Activated T-helper 1 cell treated with anti-CD3 and anti-CD28 coated beads, Interleukin-12 subunit alpha, Interleukin-12 subunit beta, Interleukin-2, Interleukin-4 antibody, amounts not matched to agents 30 ng/mL and 10 ng/mL and 1 ng/mL, durations not matched to agents 14 hours and 24 hours and 36 hours (primary cell): ENCODE measurements at regions not wholly inside any gene's neighbourhood (a gene's known extent, or its start where the extent isn't known, plus 50 kb on each side); places are given as distances from the start of the nearest gene placed in this dataset.
A peak's percentile ranks its signal among the peaks of the same experiment; 100 is the strongest.

Experiments used
- DNase-seq: peaks from one replicate; pipeline ENCODE4 v3.0.0; 2021; ENCODE audit warnings: low spot score
- H3K27ac Mint-ChIP-seq: one replicate; pipeline ENCODE4 v1.8.0; 2021; ENCODE audit warnings: mild to moderate bottlenecking, mixed read lengths
- H3K27me3 Mint-ChIP-seq: one replicate; pipeline ENCODE4 v1.8.0; 2022; ENCODE audit warnings: mild to moderate bottlenecking, moderate library complexity, mixed read lengths; ENCODE audit not compliant: insufficient read depth
- H3K36me3 Mint-ChIP-seq: one replicate; pipeline ENCODE4 v1.8.0; 2021; ENCODE audit warnings: low read depth, mixed read lengths
- H3K4me1 Mint-ChIP-seq: one replicate; pipeline ENCODE4 v1.8.0; 2021; ENCODE audit warnings: low read depth, mixed read lengths
- H3K4me3 Mint-ChIP-seq: one replicate; pipeline ENCODE4 v1.8.0; 2021; ENCODE audit warnings: mild to moderate bottlenecking, moderate library complexity, mixed read lengths
- H3K9me3 Mint-ChIP-seq: one replicate; pipeline ENCODE4 v1.8.0; 2021; ENCODE audit warnings: mixed read lengths
- intact Hi-C: fragments of 100-400 bp; cut with micrococcal nuclease; formaldehyde crosslinking; loops from one replicate; pipeline ENCODE4 v1.15.1; 2024

GRCh38 chr6:158249340-158249836, 62.9 kb upstream of the TULP4 start:
- no peaks in the 10 kb centered on the region for H3K27me3 Mint-ChIP-seq
- no peak overlapping the region for H3K4me3 Mint-ChIP-seq
- no peak for DNase-seq
- H3K9me3 Mint-ChIP-seq, result no peaks in the 10 kb centered on the region
- intact Hi-C loops, result no loop called here
- H3K27ac Mint-ChIP-seq, result no peak overlapping the region
- peaks cover 7% of the 10 kb centered on the region for H3K36me3 Mint-ChIP-seq
- no peaks in the 10 kb centered on the region for H3K4me1 Mint-ChIP-seq

GRCh38 chr6:158251565-158251964, 60.7 kb upstream of the TULP4 start:
- no peak overlapping the region for H3K4me3 Mint-ChIP-seq
- intact Hi-C loops, result no loop called here
- no peak overlapping the region for H3K27ac Mint-ChIP-seq
- no peaks in the 10 kb centered on the region for H3K9me3 Mint-ChIP-seq
- peaks cover 7% of the 10 kb centered on the region for H3K36me3 Mint-ChIP-seq
- peaks cover 16% of the 10 kb centered on the region for H3K4me1 Mint-ChIP-seq
- DNase-seq, result no peak
- no peaks in the 10 kb centered on the region for H3K27me3 Mint-ChIP-seq

- Mint-ChIP-seq H3K27me3 (no peaks in the 10 kb centered on the region), H3K4me3 (no peak overlapping the region), H3K9me3 (no peaks in the 10 kb centered on the region), H3K36me3 (peaks cover 3% of the 10 kb centered on the region), H3K4me1 (peaks cover 33% of the 10 kb centered on the region), H3K27ac (no peak overlapping the region)
- intact Hi-C loops, result no loop called here
- no peak for DNase-seq
Observed at GRCh38 chr6:158253248-158253647, 59.0 kb upstream of the TULP4 start.

GRCh38 chr6:158255275-158255988, 56.8 kb upstream of the TULP4 start:
- peaks cover 33% of the 10 kb centered on the region for H3K4me1 Mint-ChIP-seq
- intact Hi-C loops, result no loop called here
- H3K27me3 Mint-ChIP-seq, result no peaks in the 10 kb centered on the region
- no peak overlapping the region for H3K27ac Mint-ChIP-seq
- H3K36me3 Mint-ChIP-seq, result peaks cover 6% of the 10 kb centered on the region
- no peak overlapping the region for H3K4me3 Mint-ChIP-seq
- DNase-seq, result no peak
- no peaks in the 10 kb centered on the region for H3K9me3 Mint-ChIP-seq

- Mint-ChIP-seq H3K9me3 (no peaks in the 10 kb centered on the region), H3K4me3 (no peak overlapping the region), H3K36me3 (peaks cover 6% of the 10 kb centered on the region), H3K4me1 (peaks cover 33% of the 10 kb centered on the region), H3K27ac (no peak overlapping the region), H3K27me3 (no peaks in the 10 kb centered on the region)
- DNase-seq, result no peak
- intact Hi-C loops, result no loop called here
Observed at GRCh38 chr6:158255989-158256601, 56.2 kb upstream of the TULP4 start.

GRCh38 chr6:158256746-158257424, 55.4 kb upstream of the TULP4 start:
- Mint-ChIP-seq H3K4me1 (peaks cover 41% of the 10 kb centered on the region), H3K9me3 (no peaks in the 10 kb centered on the region), H3K27me3 (no peaks in the 10 kb centered on the region), H3K36me3 (peaks cover 6% of the 10 kb centered on the region), H3K4me3 (no peak overlapping the region), H3K27ac (peak overlapping the region; percentile 31)
- DNase-seq, result no peak
- intact Hi-C loops, result no loop called here

- Mint-ChIP-seq H3K4me3 (no peak overlapping the region), H3K27ac (no peak overlapping the region), H3K27me3 (no peaks in the 10 kb centered on the region), H3K9me3 (no peaks in the 10 kb centered on the region), H3K4me1 (peaks cover 46% of the 10 kb centered on the region), H3K36me3 (peaks cover 6% of the 10 kb centered on the region)
- DNase-seq, result no peak
- intact Hi-C loops, result no loop called here
Observed at GRCh38 chr6:158257425-158257759, 54.9 kb upstream of the TULP4 start.

GRCh38 chr6:158257781-158258180, 54.5 kb upstream of the TULP4 start:
- H3K4me3 Mint-ChIP-seq, result no peak overlapping the region
- no peaks in the 10 kb centered on the region for H3K9me3 Mint-ChIP-seq
- H3K4me1 Mint-ChIP-seq, result peaks cover 50% of the 10 kb centered on the region
- H3K27me3 Mint-ChIP-seq, result no peaks in the 10 kb centered on the region
- DNase-seq, result no peak
- H3K36me3 Mint-ChIP-seq, result peaks cover 6% of the 10 kb centered on the region
- no peak overlapping the region for H3K27ac Mint-ChIP-seq
- intact Hi-C loops, result no loop called here

GRCh38 chr6:158259136-158259535, 53.1 kb upstream of the TULP4 start:
- no peaks in the 10 kb centered on the region for H3K9me3 Mint-ChIP-seq
- H3K4me3 Mint-ChIP-seq, result no peak overlapping the region
- H3K4me1 Mint-ChIP-seq, result peaks cover 52% of the 10 kb centered on the region
- intact Hi-C loops, result no loop called here
- H3K27me3 Mint-ChIP-seq, result no peaks in the 10 kb centered on the region
- H3K36me3 Mint-ChIP-seq, result peaks cover 4% of the 10 kb centered on the region
- no peak for DNase-seq
- no peak overlapping the region for H3K27ac Mint-ChIP-seq

GRCh38 chr6:158259845-158260244, 52.4 kb upstream of the TULP4 start:
- no peak for DNase-seq
- Mint-ChIP-seq H3K27me3 (no peaks in the 10 kb centered on the region), H3K4me1 (peaks cover 52% of the 10 kb centered on the region), H3K36me3 (peaks cover 4% of the 10 kb centered on the region), H3K9me3 (no peaks in the 10 kb centered on the region), H3K27ac (no peak overlapping the region), H3K4me3 (no peak overlapping the region)
- intact Hi-C loops, result no loop called here

- Mint-ChIP-seq H3K36me3 (peaks cover 7% of the 10 kb centered on the region), H3K9me3 (no peaks in the 10 kb centered on the region), H3K27ac (no peak overlapping the region), H3K27me3 (no peaks in the 10 kb centered on the region), H3K4me3 (no peak overlapping the region), H3K4me1 (peaks cover 31% of the 10 kb centered on the region)
- DNase-seq, result no peak
- intact Hi-C loops, result no loop called here
Observed at GRCh38 chr6:158262082-158262481, 50.2 kb upstream of the TULP4 start.
